NCI-H82 (cell line): ENCODE measurements at regions not wholly inside any gene's neighbourhood (a gene's known extent, or its start where the extent isn't known, plus 50 kb on each side); places are given as distances from the start of the nearest gene placed in this dataset.
"Not testable (repeated sequence)": the region's sequence is repeated elsewhere in the genome, so short reads cannot be mapped to it uniquely, and the experiment has no call there.

Experiments
- DNase-seq: peaks from one replicate; lab custom pipeline; 2025; lab: John Stamatoyannopoulos, UW

- DNase-seq: no peak
Measured at GRCh38 chr15:95609096-95609495, 721.4 kb upstream of the NR2F2 start.

- DNase-seq: no peak
Measured at GRCh38 chr15:95610945-95611344, 719.6 kb upstream of the NR2F2 start.

- DNase-seq: no peak
Measured at GRCh38 chr15:95615436-95615835, 715.1 kb upstream of the NR2F2 start.

- no peak for DNase-seq
Measured at GRCh38 chr15:95616306-95616705, 714.2 kb upstream of the NR2F2 start.

- no peak for DNase-seq
Measured at GRCh38 chr15:95620934-95621579, 709.4 kb upstream of the NR2F2 start.

- DNase-seq: no peak
Measured at GRCh38 chr15:95622843-95623242, 707.7 kb upstream of the NR2F2 start.

GRCh38 chr15:95624100-95624499 is 706.4 kb upstream of the NR2F2 start:
- DNase-seq: no peak

- no peak for DNase-seq
Measured at GRCh38 chr15:95624616-95625361, 705.7 kb upstream of the NR2F2 start.

- DNase-seq: peak; percentile 76
Measured at GRCh38 chr15:95626501-95627361, 703.8 kb upstream of the NR2F2 start.

- DNase-seq: no peak
Measured at GRCh38 chr15:95629503-95630168, 700.9 kb upstream of the NR2F2 start.

GRCh38 chr15:95630683-95631082 is 699.8 kb upstream of the NR2F2 start:
- no peak for DNase-seq

GRCh38 chr15:95635666-95636065 is 694.8 kb upstream of the NR2F2 start:
- peak; percentile 6 for DNase-seq

GRCh38 chr15:95636107-95636506 is 694.4 kb upstream of the NR2F2 start:
- DNase-seq: no peak

GRCh38 chr15:95637234-95637633 is 693.3 kb upstream of the NR2F2 start:
- not testable (repeated sequence) for DNase-seq

- DNase-seq: no peak
Measured at GRCh38 chr15:95639208-95639607, 691.3 kb upstream of the NR2F2 start.

- peak; percentile 91 for DNase-seq
Measured at GRCh38 chr15:95644100-95644875, 686.2 kb upstream of the NR2F2 start.

GRCh38 chr15:95645791-95646338 is 684.6 kb upstream of the NR2F2 start:
- no peak for DNase-seq

GRCh38 chr15:95646484-95647273 is 683.8 kb upstream of the NR2F2 start:
- no peak for DNase-seq

GRCh38 chr15:95647531-95648277 is 682.8 kb upstream of the NR2F2 start:
- no peak for DNase-seq
